HG02623 (cell line): ENCODE measurements at regions not wholly inside any gene's neighbourhood (a gene's known extent, or its start where the extent isn't known, plus 50 kb on each side); places are given as distances from the start of the nearest gene placed in this dataset.

Source experiments
- ATAC-seq: cut with Tn5 transposase; IDR thresholded peaks from one replicate; pipeline ENCODE4 v1.9.1; 2021; ENCODE audit warnings: moderate library complexity; ENCODE audit not compliant: unreplicated experiment

DNA sequence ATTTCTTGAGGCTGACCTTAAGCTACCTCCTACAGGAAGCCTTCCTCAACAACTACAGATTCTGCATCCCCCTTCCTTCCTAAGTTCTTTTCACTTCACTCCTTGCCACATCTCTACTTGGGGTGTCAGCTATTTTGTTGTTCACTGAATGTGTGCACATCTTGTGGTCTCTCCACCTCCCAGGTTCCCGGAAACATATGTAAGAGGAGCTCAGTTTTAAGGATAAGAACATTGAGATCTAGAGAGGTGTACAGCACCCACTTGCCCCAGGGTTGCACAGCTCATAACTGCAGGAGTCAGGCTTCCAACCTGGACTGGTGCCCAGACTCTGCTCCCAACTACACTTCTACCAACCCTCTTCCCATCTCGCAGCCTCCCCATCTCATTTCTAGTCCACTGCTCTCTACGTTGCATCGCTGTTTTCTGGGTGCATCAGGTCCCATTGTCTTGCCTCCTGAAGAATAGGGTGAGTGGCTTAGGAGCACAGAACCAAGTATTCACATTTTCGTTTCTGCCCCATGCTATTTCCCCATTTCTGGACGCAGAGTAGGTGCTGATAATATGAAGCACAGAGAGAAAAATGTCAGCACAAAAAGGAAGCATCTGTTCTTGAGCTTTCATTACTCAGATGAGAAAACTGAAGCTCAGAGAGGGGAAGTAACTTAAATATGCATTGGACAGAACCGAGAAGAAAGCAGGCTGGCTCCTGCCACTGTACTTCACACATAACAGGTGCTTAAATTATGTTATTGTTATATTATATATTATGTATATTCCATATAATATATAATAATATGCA, 292.0 kb upstream of the CCL2 start:
- no peak for ATAC-seq

DNA sequence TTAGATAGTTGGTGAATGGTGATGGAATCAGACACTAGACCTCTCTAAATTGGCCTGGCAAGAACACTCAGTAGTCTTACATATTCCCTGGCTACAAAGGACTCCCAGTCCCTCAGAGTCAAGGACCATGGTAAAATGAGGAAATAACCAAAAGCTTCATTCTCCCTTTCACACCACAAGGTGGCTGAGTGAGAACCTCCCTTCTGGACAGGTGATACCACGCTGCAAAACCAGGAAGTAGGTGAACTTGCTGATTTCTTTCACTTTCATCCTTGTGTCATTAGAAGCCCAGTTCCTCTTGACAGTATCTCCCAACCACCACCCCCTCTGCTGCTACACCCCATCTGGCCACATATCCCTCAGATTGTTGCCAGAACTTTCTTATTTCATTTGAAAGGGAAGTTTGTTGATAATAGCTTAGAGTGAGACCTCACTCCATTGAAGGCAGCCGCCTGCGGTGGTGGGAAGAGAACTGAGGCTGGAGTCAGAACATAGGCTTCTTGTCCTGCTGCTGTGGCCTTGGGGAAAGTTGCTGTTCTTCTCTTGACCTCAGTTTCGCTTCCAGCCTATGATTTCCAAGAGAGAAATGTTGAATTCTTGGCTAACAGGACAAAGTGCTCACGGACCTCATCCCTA, 290.6 kb upstream of the CCL2 start:
- peak; percentile 74 for ATAC-seq

DNA sequence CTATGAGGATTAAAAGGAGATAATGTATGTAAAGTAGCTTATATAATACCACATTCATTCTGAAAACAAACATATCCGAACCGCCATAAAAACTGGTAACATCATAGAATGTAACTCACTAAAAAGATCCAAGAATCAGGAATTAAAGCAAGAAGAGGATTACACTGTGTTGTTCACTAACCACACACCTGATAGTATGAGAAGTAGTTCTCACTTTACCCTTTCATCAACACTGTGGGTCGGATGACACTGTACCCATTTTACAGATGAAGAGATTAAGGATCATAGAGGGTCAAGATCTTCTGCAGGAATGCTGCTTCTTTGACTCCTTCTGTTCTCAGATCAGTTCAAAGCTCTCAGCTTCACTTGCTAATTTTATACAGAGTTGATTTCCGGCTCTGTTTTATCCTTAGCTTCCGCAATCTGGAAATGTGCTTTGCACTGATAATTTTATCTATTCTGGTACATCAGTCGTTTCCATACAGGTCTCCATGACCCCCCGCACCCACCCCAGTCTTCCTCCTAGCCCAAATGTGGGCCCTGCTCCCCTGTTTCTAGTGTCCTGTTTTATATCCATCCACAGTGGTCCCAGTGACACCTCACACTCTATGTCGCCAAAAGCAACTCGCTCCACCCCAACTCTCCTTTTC, 288.6 kb upstream of the CCL2 start:
- ATAC-seq: no peak

DNA sequence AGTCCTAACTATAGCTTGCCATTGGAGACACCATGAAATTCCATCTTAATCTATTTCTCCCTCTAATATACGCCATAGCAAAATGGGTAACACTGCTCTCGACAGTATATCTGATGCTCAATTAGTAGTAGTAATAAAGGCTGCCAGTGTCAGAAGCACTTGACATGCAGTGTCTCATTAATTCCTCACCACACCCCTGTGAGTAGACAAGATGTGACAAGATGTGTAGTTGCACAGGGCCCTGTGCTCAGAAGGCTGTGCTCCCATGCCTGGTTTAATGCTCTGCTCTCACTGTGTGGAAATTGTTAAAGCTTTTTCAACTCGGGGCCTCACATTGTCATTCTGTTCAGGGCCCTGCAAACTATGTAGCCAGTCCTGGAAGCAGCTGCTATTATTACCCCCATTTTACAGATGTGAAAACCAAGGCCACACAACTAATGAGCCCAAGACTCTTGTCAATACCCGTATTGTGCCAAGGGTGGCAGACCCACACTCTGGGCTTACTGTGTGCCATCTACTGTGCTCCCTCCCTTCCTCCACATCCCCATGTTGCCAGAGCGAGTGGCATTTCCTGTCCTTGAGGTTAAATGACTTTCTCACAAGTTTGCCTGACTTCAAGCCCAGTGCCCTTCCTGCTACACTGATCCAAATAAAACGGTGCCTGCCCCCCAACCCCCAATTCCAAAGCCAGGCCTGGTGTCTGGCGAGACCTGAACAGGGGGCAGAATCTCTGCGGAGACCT, 287.3 kb upstream of the CCL2 start:
- no peak for ATAC-seq

DNA sequence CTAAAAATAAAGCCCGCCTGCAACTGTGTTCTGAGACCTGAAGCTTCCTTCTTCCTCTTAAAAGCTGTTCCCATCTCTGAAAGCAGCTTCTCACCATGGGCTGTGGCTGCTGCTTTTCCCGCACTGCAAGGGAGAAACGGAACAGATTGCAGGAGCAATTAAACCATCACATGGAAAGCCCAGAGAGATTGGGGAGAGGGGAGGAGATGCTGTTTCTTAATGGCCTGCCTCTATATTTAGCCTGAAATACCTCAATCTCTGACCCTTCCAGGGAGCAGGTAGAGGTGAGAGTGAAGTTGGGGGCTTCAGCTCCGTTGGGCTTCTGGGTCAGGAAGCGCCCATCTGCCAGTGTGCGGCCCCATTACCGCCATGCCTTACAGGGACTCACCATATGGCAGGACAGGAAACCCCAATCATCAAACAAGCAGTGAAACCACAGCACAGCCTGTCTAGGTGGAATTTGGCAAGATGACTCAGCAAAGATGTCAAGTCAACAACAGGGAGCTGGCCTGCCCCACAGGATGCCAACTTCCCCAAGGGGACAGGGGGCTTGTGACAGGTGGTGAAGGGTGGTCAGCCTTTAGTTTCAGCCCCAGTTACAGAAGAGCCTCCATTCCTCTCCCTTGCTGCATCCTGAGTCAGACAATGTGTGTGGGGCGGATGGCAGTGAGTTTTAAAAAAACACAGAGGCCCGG, 286.6 kb upstream of the CCL2 start:
- ATAC-seq: peak; percentile 52

DNA sequence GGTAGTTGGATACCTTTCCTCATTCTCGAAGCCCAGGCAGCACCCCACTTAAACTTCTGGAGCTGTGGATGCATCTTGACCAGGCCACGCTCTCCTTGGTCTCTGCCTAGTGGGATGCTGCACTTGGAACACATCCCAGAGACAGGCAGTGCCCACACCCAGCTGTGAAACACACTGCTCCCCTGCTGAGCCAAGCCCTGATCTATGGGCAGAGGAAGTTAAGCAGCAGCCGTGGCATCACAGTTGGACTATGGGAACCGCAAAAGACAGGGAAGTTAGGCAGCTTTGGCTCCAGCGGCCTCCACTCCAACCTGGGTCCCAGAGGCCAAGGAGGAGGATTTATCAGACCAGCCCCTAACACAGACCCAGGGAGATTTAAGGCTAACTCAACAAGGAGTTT, 284.8 kb upstream of the CCL2 start:
- no peak for ATAC-seq

DNA sequence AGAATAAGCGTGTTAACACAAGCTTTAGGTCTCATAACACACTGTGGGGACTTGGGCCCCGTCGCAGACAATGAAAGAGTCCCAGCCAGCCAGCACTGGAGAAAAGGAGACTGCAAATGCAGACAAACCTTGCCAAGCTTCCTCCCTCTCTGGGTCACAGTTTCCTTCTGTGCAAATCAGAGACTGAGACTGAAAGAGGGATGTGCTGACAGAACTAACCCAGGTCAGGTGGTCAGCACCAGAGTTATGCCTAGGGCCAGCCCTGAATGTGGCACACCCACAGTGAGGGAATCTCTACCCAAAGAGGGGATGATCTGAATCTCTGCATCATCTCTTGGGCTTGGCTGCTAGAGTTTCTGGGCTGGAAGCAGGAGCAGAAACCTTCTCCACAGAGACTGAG, 282.3 kb upstream of the CCL2 start:
- ATAC-seq: no peak

DNA sequence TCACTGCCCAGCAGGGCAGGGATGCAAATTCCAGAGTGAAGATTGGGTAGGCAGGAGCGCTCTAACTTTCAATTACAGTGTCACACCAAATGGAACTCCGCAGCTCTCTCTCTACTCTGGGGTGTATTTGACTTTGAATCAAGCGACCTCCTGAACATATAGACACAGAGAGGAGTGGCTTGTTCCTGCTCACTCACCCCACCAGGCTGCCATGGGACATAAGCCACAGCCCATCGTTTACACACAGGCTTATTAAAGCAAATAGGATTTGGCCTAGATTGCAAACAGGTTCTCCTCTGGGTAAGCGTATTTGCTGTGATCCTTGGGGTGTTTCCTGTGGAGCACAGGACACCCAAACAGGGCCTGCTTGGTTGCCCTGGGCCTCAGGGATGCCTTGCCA, 281.6 kb upstream of the CCL2 start:
- no peak for ATAC-seq

DNA sequence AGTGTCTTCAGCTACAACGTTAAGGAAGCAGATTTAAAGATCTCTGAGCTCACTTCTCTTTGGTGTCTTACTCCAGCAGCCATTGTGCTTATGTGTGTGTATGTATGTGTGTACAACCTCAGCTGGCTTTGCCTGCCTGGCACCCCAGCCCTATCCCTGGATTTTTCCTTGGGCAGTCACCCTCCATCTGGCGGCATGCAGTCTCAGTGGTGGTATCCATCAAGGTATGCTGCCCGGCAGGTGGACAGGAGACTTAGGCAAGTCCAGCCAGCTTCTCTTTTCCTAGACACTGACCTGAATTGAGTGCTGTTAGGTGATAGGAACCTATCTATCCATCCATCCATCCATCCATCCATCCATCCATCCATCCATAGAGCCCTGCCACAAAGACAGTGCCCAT, 280.8 kb upstream of the CCL2 start:
- ATAC-seq: no peak

DNA sequence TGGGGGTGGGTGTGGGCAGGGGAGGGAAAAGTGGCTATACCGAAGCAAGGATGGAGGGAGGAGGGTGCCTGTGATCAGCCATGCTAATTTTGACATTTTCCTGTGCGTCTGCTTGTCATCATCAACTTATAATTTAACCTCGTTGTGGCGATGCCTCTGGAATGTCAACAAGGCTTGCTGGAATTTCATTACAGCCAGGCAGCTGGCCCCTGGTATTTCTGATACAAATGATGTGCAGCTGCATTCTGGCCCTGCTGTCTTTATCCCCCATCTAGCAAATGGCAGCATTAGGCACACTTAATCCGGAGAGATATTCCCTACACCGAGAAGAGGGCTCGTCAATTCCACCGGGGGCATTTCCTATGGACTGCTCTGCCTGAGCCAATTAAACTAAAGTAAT, 278.3 kb upstream of the CCL2 start:
- no peak for ATAC-seq

DNA sequence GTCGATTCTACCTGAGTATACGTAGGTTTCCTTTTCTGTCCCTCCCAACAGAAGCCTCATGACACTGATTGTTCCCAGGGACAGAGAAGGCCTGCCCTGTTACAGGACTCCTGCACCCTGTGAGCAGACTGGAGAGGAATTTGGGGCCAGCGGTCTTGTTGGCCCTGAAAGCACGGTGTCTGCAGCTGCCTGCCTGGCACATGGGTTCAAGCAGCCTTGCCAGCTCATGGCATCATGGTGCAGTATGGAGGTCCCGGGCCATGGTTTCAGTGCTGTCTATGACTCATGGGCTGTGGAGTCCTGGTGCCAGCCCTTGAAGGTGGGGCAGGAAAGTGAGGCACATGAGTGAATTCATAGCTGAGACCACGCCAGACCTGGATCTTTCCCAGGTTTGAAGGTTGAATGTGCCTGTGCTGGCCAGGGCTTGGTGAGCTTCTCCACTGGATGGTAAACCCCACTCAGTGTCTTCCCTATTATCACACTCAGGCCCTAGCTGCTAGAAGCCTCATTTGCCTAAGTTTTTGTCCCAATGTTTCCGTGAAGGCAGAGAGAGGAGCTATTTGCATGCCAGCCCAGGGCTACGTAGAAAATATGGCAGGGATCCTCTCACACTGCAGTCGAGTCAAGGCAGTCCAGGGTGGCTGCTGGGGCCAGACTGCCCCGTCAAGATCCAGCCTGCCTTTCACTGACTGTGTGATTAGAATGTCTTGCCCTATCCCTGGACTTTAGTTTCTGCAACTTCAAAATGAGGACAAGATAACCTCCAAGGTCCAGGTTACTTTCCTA, 277.2 kb upstream of the CCL2 start:
- no peak for ATAC-seq

DNA sequence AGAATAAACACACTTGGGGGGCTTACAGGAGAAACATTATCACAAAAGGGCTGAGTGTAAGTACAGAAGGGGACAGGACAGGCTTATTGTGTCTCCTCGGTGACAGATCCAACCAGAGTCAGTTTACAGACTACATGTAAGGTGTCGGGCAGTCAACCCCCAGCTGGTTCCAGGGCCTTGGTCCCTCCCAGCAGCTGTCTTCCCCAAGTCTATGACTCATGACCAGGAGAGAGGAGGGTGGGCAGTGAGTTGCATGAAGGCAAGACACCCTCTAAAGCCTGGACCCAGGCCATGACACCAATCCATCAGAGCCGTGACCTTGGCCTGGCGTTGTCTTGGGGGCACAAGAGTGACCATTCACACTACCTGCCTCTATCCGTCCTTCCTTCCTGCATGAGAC, 276.2 kb upstream of the CCL2 start:
- no peak for ATAC-seq

DNA sequence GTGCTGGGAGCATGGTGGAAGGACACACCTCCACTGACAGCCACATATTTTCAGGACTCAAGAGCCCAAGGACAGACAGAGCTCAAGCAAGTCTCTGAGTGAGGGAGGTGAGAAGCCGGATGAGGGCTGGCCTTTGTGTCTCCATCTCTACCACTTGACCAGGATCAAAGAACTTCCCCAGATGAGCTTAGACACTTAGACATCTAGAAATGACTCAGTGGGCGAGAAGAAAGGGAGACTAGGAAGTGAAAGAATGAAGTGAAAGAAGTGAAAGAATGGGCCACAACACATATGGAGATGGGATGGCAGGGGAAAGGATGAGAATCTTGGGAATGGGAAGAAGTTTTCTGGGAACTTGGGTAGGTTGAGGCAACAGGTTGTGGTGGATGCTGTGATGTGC, 274.9 kb upstream of the CCL2 start:
- ATAC-seq: no peak

DNA sequence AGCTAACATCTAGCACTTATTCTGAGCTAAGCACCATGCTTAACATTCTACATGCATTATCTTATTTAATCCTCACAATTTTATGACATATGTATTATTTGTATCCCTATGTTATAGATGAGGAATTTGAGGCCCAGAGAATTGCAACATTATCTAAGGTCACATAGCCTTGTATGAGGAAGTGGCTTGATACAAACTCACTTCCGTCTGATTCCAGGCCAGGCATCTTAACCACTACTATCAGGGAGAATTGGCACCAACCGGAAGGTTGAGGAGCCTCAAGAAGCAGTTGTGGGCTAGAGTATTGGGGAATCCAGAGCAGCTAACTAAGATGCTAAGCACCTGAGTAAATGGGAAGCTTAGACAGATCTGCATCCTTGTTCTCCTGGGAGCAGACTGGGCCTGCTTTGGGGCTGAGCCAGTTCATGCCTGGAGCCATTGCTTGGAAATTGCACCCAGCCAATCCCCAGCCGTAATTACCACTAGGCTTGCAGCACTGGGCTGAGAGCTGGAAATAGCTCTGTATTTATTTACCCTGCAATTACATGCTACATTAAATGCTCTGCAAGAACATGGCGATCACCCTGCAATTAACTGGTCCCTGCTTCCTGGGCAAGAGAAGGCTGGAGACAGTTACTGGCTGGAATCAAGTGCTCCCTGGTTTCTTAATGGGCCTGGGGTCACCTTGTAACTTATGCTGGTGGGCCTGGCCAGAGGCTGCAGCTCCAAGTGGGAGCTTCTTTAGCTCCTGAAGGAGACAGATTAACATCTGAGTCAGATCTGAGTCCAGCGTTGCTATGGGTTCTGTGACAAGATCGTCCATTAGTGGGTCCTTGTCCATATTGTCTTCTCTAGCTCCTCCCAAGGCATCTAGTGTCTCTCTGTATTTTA, 273.1 kb upstream of the CCL2 start:
- no peak for ATAC-seq

DNA sequence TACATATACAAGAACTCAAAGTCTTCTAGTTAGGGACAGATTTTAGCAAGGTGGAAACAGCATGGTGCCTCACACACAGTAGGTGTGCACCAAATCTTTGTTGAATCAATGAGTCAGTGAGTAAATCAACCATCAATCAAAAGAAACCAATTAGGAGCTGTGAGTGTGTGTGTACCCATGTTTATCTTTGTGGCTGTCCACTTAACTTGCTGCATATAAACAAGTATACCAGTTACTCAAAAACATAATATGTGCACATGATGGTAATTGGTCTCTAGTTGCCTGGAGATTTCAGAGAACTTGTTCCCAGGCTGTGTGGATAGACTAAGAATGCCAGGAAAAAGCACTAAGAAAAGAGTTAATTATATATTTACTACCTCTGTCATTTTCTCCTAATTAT, 272.2 kb upstream of the CCL2 start:
- no peak for ATAC-seq

DNA sequence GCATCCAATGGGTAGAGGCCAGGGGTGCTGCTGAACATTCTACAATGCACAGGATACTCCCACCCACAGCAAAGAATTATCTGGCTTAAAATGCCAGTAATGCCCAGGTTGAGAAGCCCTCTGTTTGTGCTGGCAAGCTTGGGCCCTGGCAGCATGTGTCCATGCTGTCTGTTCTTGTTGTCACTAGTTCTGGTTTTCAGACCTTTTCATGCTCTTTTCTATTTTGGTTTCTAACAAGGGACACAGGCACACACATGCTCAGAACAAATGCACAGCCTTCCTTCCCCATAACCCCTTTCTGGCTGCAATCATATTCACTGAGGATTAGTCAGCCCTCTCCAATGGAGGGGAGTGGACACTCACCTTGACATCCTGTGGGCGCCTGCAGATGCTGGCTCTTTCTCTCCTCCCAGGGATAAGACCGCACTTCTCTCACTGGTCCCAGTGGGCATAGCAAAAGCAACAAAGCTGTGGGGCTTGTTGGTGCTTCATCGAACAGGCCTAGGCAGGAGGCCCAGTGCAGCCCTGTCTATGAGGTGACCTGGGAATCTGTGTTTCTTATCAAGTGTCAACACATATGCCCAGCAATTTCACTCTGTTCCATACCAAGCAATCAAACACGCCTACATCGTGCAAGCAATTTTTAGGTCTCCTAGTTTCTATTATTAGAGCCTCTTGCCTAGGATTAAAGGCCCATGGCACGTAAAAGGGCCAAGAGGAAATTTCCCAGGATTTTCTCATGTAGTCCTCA, 271.1 kb upstream of the CCL2 start:
- no peak for ATAC-seq

DNA sequence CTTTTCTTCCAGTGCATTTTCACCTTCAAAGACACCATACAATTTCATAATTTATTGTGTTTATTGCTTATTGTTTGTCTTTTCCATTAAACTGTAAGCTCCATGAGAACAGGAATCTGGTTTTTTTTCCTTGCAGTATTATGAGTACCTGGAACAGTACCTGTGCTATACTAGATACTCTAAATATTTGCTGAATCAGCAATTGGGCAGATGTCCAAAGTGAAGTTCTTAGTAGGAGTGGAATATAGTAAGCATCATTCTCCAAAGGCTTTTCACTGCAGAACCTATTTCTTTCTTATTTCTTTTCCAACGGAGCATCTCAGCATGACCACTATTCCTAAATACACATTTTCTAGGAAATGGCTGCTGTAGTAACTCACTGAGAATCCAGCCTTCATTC, 269.0 kb upstream of the CCL2 start:
- no peak for ATAC-seq

DNA sequence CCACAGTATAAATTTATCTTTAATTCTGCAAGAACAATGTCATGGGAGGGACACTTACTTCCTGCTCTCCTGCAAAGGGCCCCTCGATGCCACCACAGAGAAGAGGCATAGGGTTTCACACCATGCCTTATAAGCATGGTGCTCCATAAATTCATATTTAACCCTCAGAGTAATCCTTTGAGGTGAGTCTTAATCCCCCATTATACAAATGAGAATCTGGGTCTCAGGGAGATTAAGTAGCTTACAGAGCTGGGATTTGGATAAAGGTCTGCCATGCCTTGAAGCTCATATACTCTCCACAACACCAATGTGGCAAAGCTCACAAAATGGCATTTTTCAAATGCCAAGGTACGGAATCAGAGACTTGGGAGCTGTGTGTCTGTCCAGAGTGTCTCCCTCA, 268.5 kb upstream of the CCL2 start:
- no peak for ATAC-seq

DNA sequence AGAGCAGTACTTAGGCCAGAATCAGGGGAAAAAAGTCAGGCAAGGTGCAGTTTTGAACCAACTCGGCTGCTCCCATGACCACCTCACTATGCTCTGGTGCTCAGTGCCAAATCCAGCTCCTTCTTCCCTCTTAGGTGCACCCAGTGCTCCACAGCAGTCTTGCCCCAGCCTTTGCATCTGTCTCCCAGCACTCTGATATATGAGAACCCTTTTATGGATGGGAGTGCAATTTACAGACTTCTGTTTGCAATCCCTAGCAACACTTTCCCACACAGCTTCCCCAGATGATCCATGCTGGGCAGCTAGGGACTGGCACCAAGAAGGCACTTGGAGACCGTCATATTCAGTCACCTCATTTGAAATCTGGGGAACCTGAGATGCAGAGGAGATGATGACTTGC, 267.9 kb upstream of the CCL2 start:
- ATAC-seq: no peak
